ENCODE measurements at regions not wholly inside any gene's neighbourhood (a gene's known extent, or its start where the extent isn't known, plus 50 kb on each side); places are given as distances from the start of the nearest gene placed in this dataset.

DNA sequence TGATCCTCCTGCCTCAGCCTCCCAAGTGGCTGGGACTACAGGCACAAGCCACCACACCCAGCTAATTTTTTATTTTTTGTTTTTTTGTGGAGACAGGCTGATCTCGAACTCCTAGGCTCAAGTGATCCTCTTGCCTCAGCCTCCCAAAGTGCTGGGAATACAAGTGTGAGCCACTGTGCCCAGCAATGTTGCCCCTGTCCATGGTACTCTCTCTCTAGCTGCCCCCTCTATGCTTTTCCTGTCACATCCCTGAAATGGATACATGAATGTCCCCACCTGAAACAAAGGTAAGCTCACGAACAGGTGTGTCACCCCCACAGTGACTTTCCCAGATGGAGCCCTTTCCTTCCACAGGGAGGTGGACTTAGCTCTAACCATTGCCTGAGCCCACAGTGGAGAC, 141.1 kb upstream of the MGMT start:
- no peak for DNase-seq

DNA sequence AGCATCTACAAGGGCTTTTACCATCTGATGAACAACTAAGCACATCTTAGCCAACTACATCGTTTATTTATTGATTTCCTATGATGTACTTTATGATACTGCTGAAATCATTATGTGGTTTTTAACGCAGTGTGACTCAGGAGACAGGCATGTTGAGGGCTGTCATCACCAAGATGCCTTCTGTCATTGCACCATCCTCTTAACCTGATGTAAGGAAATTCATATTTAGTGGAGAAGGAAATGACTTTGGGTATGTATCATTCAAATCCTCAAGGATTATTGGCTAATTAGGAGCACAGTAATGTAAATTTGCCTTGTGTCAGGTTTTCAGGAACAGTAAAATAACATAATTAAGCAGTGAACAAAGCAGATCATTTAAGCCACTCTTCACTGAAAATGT, 138.5 kb upstream of the MGMT start:
- no peak for DNase-seq

DNA sequence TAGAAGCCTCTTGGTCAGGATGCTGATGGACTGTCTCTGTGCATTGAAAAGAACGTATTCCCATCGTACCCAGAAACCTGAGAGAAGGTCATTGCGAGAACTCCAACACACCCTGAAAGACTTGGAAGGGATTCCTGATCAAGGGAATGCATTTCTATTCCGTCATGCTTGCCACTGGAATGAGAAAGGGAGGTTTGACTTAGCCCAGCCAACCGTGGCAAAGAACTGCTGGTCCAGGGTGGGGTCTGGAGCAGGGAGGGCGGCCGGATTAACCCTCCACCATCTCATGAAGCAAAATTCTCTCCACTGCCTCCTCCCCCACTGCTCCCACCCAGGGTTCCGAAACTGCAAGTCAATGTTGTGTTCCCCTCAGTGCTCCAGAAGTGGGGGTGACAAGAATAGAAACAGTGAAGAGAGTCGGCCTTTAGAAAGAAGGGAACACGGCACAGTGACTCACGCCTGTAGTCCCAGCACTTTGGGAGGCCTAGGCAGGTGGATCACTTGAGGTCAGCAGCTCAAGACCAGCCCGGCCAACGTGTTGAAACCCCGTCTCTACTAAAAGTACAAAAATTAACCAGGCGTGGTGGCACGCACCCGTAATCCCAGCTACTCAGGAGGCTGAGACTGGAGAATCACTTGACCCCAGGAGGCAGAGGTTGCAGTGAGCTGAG, 137.5 kb upstream of the MGMT start:
- DNase-seq, result no peak

DNA sequence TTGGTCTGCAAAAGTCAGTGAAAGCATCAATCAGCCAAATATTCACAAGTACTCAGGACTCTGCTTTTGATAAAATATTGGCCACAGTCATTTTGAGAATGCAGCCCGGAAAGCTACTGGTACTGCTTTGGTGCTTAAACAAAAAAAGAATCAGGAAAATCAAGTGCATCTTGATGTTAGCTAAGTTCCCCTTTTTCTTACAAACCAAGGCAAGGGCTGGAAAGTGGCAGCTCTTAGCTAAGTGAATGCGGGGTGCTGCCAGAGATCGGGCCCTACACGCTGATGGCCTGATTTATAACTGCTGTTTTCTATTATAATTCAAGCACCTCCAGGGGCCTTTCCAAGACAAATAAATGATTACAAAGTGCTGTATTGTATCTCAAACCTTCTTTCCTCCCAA, 136.8 kb upstream of the MGMT start:
- no peak for DNase-seq

DNA sequence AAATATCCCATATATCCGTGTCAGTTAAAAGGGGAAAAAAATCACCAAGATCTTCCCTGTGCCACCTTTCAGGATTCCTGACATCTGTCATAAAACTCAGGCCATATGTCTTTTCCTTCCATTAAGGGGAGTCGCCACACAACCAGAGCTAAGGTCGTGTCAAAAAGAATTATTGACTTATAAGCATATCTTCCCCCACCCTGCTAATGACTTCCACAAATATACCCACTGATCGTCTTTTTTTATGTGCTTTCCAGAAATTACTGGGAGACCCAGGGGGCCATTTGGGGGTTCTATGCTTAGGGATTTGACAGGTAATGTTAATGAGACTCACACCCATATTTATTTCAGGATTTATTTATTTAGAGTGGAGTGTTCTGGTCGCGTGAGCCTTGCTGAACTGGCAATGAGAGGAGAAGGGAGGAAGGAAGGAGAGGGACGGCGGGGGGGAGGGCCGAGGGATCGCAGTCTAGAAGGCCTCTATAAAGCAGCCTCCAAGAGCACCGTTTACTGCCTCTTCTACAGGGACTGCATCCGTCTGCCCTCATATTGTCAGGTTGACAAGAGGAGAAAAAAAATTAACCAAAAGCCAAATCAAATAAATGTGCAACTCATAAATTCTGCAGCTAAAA, 135.7 kb upstream of the MGMT start:
- DNase-seq, result no peak

DNA sequence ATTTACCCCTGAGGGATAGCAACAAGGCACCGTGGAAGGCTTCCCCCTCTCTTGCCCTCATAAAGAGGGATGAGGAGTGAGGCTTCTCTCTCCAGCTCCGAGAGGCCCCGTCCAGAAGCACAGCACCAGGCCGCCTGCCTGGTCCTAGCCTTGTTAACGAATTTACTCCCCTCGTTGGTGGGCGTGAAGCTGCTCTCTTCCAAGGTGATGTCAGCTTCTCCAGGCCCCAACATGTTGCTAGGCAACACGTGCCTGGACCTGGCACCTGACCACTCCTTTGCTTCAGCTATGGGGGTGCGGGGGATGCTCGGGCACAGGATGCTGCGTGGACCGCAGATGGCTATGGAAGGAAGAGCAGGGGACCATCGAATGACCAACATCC, 135.2 kb upstream of the MGMT start:
- no peak for DNase-seq

DNA sequence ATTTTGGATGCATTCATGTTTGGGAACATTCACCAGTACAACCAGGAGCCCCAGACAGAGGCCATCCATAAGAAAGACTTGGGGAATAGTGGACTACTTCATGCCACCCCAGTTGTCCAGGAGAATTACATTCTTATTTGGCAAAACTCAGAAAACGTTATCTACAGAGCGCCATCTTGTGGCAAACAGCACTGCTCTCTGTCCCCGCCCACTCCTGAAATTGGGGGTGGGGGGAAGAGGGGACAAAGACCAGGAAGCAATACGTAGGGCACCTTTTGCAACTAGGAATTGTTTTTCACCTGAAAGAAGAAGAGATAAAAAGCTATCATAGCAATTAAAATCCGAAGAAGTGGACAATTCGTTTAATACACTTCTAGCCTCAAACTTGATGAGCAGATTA, 134.6 kb upstream of the MGMT start:
- DNase-seq, result peak; percentile 21 to 39 (median 30)

DNA sequence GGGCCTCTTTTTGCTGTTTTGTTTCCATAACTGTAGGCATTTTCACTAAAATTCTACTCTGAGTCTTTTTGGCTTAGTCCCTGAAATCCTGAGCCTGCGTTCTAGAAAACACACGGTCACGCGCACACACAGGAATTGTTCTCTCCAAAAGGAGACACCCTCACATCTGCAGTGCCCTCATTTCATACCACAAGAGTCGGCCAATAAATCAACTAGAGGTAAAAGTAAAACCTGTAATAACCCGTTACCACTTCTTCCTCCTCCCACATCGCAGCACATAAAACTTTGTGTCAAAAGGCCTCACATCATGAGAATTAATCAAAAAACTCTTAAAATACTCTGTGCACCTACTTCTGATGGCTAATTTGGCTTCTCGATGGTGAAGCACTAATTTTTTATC, 133.3 kb upstream of the MGMT start:
- DNase-seq, result no peak

DNA sequence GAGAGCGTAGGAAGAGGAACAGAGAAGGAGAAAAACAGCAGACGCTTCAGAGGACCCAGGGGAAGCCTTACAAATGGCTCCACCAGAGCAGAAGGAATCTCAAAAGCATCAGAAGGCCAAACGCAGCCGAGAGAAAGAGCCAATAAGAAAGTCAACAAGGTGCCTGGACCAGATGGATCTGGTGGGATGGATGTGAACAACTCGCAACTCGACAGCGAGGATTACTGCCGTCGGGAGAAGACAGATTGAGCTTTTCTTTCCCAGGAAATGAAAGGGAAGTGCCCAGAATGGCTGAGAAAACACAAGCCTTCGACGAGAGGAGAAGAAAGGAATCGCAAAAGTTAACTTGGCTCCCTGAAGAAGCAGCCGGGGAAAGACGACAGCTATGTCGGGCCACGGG, 132.8 kb upstream of the MGMT start:
- no peak for DNase-seq

DNA sequence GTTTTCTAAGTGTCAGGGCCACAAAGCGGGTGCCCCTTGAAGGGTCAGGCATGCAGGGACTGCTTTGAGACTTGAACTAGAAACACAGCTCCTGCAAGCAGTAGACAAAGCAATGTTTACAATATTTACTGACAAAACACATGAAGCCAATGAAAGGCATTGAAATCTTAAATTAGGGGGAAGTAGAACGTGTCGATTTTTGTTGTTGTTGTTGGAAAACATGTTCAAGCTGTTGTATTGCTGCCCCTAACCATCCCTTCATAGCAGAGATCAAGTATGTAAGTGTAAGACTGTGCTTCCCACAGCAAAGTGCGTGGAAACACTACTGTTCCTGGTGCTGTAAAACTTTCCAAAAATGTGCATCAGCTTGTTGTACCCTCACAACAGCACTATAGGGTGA, 131.6 kb upstream of the MGMT start:
- DNase-seq, result no peak

DNA sequence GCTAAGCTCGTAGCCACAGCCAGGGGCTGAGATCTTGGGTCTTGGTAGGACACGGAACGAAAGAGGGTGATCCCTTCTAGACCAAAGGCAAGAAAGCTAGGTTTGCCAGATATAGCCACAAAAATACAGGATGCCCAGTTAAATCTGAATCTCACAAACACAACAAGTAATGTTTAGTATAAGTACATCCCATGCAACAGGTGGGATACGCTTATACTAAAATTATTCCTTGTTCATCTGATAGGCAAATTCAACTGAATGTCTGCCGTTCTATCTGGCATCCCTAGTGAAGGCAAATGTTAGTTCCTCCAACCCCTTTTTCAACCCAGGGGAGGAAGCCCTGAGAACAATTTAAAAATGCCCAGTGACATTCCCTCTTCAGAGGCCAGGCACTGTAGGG, 131.1 kb upstream of the MGMT start:
- no peak for DNase-seq

DNA sequence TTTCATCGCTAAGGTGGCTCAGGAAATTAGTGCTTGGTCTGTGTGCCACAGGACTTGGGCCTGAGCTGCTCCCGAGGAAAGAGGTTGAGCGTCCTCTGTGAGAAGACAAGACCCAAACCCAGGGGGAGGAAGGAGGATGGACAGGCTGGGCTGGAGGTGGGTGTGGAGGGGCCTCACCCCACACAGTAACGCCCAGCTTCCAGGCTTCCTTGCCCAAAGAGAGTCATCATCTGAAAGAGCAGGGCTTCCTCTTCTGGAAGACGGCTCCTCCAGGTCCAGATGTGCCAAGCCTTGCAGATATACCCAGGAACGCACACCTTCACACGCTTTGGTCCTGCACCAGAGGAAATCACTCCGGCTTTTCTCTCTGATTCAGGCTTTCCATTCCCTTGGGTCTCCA, 127.8 kb upstream of the MGMT start:
- DNase-seq, result no peak

DNA sequence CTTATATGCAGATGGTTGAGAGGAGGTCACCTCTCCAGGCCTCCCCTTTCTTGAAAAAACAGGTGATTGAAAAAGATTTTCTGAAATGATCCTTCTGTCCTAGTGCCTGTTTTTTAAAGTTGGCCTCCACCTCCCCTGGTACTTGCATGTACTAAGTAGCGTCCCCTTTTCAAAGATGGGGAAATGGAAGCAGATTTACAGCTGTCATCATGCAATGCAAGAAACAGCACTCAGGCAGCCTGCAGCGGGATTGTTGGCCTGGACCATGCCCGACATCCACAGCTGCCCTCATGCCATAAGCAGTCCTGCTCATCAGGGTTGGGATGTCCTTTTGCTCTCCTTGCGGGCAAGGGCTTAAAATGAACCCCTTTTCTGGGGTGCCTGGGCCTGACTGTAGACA, 127.2 kb upstream of the MGMT start:
- no peak for DNase-seq

DNA sequence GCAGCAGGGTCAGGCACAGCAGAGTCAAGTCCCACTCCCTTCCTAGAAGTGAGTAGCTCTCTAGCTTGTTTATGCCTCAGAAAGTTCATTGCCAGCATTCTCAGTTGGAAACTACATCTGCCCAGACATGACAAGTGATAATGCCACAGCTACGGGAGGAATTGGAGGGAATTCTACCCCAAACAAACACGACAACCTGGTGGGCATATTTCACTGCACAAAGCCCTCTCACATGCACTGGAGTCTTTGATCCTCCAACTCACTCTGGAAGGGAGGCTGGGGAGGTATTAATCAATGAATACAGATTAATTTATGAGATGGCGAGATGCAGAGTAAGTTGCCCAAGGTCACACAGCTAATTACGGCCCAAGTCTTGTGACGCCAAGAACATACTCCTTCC, 126.0 kb upstream of the MGMT start:
- no peak for DNase-seq

DNA sequence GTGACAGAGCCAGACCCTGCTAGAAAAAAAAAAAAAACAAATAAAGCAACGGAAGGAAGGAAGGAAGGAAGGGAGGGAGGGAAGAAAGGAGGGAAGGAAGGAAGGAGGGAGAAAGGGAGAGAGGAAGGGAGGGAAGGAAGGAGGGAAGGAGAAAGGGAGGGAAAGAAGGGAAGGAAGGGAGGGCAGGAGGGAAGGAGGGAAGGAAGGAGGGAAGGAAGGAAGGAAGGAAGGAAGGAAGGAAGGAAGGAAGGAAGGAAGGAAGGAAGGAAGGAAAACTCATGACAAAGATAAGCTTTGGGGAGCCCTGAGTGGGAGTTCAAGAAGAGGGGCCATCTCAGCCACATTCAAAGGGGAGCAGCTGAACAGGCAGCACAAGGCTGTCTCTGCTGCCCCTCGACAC, 124.7 kb upstream of the MGMT start:
- DNase-seq, result no peak

DNA sequence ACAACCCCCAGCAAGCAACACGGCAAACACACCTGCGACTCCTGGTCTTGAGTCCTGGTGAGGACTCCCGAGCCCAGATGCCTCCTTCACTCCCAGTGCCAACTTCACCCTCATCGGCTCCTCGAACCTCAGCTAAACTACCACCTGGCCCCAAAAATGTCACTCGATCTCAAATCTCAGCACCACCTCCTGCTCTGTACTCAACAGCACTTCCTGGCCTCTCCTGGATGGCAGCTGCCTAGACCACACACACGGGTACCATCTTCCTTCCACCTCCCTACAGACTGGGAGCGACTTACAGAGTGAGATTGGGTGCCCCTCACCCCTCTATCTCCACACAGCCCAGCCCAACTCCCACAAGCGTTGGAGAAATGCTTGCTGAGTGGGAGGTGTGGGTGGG, 123.9 kb upstream of the MGMT start:
- no peak for DNase-seq

DNA sequence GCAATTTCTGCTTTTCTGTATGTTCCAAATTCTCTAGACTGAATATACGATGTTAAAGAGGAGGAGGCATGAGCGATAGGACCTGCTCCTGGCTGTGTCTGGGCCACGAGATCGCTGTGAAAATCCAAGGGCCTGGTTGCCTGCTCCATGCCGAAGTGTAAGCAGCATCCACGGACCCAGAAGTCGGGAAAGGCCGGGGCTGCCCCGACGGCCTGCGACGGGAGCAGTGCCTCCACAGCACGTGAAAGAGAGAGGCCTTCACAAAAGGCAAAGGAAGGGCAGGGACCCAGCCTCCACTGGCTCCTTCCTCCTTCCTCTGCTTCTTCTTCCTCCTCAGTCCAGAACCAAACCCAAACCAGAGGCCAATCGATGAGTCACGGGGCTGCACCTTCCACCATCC, 122.9 kb upstream of the MGMT start:
- no peak for DNase-seq

DNA sequence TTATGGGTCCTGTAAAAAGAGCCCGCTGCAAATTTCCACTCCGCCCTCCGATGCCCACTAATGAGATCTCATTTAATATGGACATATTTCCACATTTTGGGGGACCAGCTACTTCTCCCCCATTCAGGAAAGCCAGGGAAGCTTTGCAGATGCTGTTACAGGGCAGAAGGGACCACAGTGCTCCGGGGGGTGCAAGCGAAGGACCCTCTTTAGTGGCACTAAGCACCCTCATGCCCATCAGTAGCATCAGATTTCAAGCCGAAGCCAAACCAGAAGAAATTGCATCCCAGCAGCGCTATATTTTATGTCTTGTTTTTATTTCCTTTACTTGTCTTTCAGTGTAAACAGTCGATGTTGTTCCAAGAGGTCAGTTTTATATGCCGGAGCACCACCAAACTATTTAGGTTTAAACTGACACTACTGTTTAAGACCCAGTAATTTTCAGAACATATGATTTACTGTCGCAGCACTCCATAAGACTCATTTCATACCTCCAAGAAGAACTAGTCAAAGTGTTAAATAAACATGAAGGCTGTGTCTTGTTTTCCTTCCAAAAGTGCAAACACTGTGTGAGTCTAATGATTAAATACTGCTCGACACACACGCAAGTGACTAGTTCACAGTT, 122.2 kb upstream of the MGMT start:
- DNase-seq, result no peak

DNA sequence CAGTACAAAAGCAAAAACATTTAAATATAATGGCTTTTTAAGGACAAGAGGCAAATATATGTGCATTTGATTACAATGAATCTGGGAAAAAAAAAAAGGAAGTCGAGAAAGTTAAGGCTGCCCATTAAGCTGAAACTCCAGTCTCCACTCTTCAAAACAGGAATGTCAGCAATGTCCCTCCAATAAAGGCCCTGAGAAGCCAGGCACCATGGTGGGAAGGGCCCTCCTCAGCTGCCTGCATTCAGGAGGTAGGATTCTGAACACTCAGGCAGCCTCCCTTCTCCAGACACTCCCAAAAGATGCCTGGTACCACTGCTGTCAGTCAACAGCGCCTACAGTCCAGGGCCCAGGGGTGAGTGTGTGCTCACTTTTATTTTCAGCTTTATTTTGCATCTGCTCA, 121.3 kb upstream of the MGMT start:
- DNase-seq, result no peak

DNA sequence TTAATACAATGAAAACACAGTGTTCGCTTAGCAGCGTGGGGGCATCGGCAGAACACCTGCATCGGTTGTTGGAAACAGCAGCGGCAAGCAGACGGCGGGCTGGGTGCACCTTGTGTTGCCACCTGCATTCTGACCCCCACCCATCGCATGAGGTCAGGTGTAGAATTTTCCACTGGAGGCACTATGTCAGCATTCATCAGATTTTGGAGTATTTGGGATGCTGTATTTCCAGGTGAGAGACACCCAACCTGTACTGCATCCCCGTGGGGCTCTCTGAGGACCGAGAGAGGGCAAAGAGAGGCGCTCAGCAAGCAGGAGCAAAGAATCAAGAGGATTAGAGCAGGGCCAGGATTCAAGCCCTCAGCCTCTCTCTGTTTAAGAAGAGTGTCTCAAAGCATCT, 116.4 kb upstream of the MGMT start:
- DNase-seq, result no peak

DNA sequence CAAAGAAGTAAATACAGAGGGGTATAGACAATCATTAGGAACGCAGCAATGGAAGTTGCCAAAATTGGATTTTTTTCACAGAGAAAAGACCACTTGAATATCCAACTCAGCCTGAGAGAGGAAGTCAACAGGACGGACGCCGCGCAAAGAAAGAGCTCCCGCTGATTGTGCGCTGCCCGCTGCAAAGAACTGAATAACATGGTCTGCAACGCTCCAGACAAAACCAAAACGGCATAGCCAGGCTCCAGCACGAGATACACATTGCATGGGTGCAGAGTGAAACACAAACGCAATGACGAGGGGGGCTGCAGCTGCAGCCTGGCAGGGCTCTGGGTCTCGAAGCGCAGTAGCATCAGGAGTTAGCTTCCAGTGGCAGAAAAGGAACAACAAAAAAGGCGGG, 113.9 kb upstream of the MGMT start:
- no peak for DNase-seq

DNA sequence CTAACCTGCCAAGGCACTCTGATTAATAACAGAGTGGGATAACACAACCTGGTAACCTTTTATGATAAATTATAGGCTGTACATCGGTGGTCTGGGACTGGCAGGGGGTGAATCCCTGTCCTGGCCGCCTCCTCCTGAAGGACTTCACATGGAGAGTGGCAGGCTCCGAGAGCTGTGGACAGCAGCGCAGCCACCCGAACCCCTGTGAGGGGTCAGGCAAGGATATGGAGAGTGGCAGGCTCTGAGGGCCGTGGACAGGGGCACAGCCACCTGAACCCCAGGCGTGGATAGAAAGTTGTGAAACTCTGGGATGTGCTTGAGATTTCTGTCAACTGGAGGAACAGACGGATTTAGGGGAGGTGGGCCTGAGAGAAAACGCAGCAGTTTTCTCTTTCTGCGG, 107.0 kb upstream of the MGMT start:
- DNase-seq, result no peak

DNA sequence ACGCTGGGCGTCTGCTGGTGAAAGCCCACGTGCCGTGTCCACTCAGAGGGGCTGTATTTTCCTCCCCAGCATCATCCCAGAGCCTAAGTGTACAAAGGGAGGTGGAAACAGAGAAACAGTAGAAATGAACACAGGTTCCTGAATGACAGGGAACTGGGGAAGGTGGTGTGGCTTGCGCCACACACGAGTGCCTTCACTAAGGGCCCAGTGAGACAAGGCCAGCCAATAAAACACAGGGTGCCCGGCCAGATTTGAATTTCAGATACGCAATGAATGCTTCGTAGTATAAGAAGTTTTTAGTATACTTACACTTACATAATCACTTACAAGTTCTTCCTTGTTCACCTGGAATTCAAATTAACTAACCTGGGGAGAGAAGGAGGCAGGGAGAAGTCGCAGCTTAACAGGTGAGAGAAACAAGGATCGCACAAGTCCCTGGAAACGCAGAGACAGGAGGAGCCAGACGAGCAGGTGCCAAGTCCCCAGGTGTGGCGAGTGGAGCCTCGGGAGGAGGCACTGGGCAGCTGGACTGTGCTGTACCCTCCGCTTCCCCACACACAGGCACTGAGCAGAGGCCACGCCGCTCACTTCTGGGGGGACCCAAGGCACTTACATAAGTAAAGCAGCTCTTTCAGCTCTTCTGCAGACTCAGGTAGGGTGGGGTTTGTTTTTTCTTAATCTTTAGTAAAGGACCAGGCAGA, 105.2 kb upstream of the MGMT start:
- DNase-seq, result no peak

DNA sequence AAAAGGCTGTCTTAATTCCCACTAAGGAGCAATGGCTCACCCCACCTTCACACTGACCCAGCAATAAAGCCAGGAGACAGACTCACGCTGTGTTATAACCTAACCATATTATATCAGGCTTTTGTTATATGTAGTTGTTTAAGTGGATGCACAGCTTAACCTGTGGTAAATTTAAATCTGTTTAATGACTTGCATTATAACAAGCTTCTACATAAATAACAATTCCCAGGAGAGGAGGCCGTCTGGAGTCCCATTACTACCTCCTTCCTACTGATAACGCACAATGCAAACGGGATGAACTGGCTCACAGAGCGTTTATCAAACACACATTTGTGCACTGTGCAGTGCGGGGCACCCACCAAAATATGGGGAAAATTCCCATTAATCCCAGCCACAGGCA, 102.1 kb upstream of the MGMT start:
- DNase-seq, result no peak
